ENCODE measurements at regions not wholly inside any gene's neighbourhood (a gene's known extent, or its start where the extent isn't known, plus 50 kb on each side); places are given as distances from the start of the nearest gene placed in this dataset.

- TF ChIP-seq CTCF (IDR thresholded peaks at IDR 0.05) = no peak
- no peak for TF ChIP-seq EZH2phosphoT487 (IDR thresholded peaks at IDR 0.05)
- no peak for TF ChIP-seq EZH2 (IDR thresholded peaks at IDR 0.05)
These were observed 220.8 kb downstream of the NRIP1 start for GRCh38 chr21:14844001-14844400.
